ENCODE measurements at regions not wholly inside any gene's neighbourhood (a gene's known extent, or its start where the extent isn't known, plus 50 kb on each side); places are given as distances from the start of the nearest gene placed in this dataset.

DNA sequence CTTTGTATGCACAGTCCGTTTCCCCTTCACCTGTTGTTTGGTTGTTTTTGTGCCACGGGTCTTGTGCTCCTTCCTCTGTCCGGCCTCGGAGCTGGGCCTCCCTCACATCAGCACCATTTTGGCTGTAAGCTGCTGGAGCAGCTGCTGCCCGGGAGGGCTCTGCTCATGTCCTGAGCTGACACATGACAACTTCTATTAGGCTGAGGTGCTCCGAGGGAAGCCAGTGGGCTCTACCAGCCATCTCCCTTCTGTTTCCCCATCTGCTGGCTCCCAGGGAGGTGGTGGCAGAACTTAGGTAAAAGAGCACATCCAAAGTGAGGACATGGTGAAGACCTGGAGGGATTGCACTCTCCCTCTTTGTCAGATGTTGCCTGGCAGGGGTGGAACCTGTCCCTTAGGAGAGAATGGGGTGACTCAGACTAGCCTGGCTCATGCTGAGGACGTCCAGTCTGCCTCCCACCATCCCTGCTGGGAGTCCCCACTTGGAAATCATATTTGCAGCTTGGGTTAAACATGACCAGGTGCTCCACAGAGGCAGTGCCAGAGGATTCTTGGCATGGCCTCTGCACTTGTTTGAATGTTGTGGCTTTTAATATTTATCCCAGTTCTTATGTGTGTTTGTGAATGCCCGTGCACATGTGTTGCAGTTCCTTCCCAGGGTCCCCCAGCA lies 49.8 kb upstream of the TNP1 start:
- no peak for DNase-seq (ENCODE audit: low spot score)

Data from activated CD4-positive, alpha-beta T cell treated with anti-CD3 and anti-CD28 coated beads, Interleukin-2, Interleukin-4, amounts not matched to agents 100 ng/mL and 50 ng/mL, durations not matched to agents 16 hours and 8 hours (primary cell).